ENCODE measurements at regions not wholly inside any gene's neighbourhood (a gene's known extent, or its start where the extent isn't known, plus 50 kb on each side); places are given as distances from the start of the nearest gene placed in this dataset.

- Histone ChIP-seq H3K9ac (ENCODE audit: low read depth, low read length) (no peak overlapping the region), H3K36me3 (ENCODE audit: insufficient read depth, low read length) (no peaks in the 10 kb centered on the region), H3K4me3 (ENCODE audit: low read depth in 1 of 2, low read length in 2 of 2) (no peak overlapping the region), H4K20me1 (ENCODE audit: insufficient read depth, low read length) (no peaks in the 10 kb centered on the region), H3K27ac (ENCODE audit: low read length) (no peak overlapping the region), H3K79me2 (ENCODE audit: insufficient read depth, low read length) (no peaks in the 10 kb centered on the region), H2AFZ (ENCODE audit: low read depth, low read length) (no peak overlapping the region), H3K4me1 (ENCODE audit: insufficient read depth, low read length) (no peaks in the 10 kb centered on the region), H3K27me3 (ENCODE audit: insufficient read depth, low read length, poor library complexity) (no peaks in the 10 kb centered on the region), H3K4me2 (ENCODE audit: insufficient read depth, low read length) (no peak overlapping the region), H3K9me3 (ENCODE audit: insufficient read depth, low read length, severe bottlenecking) (no peaks in the 10 kb centered on the region)
- DNase-seq (no peak), ATAC-seq (ENCODE audit: insufficient read depth, low read depth) (no peak)
- no peak for TF ChIP-seq EZH2 (IDR thresholded peaks at IDR 0.05; ENCODE audit: borderline replicate concordance, low read depth, low read length, severe bottlenecking)
- TF ChIP-seq, protein P1, sequence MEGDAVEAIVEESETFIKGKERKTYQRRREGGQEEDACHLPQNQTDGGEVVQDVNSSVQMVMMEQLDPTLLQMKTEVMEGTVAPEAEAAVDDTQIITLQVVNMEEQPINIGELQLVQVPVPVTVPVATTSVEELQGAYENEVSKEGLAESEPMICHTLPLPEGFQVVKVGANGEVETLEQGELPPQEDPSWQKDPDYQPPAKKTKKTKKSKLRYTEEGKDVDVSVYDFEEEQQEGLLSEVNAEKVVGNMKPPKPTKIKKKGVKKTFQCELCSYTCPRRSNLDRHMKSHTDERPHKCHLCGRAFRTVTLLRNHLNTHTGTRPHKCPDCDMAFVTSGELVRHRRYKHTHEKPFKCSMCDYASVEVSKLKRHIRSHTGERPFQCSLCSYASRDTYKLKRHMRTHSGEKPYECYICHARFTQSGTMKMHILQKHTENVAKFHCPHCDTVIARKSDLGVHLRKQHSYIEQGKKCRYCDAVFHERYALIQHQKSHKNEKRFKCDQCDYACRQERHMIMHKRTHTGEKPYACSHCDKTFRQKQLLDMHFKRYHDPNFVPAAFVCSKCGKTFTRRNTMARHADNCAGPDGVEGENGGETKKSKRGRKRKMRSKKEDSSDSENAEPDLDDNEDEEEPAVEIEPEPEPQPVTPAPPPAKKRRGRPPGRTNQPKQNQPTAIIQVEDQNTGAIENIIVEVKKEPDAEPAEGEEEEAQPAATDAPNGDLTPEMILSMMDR (IDR thresholded peaks at IDR 0.05; ENCODE audit: borderline replicate concordance, extremely low read depth, low read length, poor library complexity, severe bottlenecking), result no peak
Measured at GRCh38 chr1:189605226-189605625, 872.4 kb downstream of the BRINP3 start.

DNA sequence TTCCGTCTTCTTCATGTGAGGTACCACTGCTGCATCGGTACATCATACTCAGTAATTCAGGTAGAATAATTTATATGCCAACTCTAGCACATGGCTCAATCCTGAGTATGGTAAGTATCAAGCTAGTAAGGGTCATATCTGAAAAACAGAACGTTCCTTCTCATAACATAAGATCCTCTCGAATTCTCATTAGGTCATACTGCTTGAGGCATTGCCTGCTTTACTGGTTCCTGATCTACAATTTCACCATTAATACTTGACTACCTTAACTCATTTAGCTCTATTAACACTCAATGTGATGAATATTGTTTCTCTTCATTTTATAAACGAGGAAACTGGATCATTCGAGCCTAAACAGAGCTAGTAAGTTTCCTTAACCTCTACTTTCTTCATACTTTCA lies 871.6 kb downstream of the BRINP3 start:
- Histone ChIP-seq H3K4me2 (ENCODE audit: insufficient read depth, low read length) (no peak overlapping the region), H3K36me3 (ENCODE audit: insufficient read depth, low read length) (no peaks in the 10 kb centered on the region), H3K4me1 (ENCODE audit: insufficient read depth, low read length) (no peaks in the 10 kb centered on the region), H3K79me2 (ENCODE audit: insufficient read depth, low read length) (no peaks in the 10 kb centered on the region), H3K9ac (ENCODE audit: low read depth, low read length) (no peak overlapping the region), H3K27ac (ENCODE audit: low read length) (no peak overlapping the region), H3K4me3 (ENCODE audit: low read depth in 1 of 2, low read length in 2 of 2) (no peak overlapping the region), H3K9me3 (ENCODE audit: insufficient read depth, low read length, severe bottlenecking) (no peaks in the 10 kb centered on the region), H2AFZ (ENCODE audit: low read depth, low read length) (no peak overlapping the region), H4K20me1 (ENCODE audit: insufficient read depth, low read length) (no peaks in the 10 kb centered on the region), H3K27me3 (ENCODE audit: insufficient read depth, low read length, poor library complexity) (no peaks in the 10 kb centered on the region)
- DNase-seq (no peak), ATAC-seq (ENCODE audit: insufficient read depth, low read depth) (no peak)
- no peak for TF ChIP-seq EZH2 (IDR thresholded peaks at IDR 0.05; ENCODE audit: borderline replicate concordance, low read depth, low read length, severe bottlenecking)
- TF ChIP-seq, protein P1 (IDR thresholded peaks at IDR 0.05; ENCODE audit: borderline replicate concordance, extremely low read depth, low read length, poor library complexity, severe bottlenecking), result no peak

- no peak overlapping the region for H3K27ac ChIP-seq (ENCODE audit: low read length)
- no peak overlapping the region for H2AFZ ChIP-seq (ENCODE audit: low read depth, low read length)
- no peaks in the 10 kb centered on the region for H4K20me1 ChIP-seq (ENCODE audit: insufficient read depth, low read length)
- no peak for TF ChIP-seq EZH2 (IDR thresholded peaks at IDR 0.05; ENCODE audit: borderline replicate concordance, low read depth, low read length, severe bottlenecking)
- TF ChIP-seq, protein P1 (IDR thresholded peaks at IDR 0.05; ENCODE audit: borderline replicate concordance, extremely low read depth, low read length, poor library complexity, severe bottlenecking), result no peak
- no peaks in the 10 kb centered on the region for H3K36me3 ChIP-seq (ENCODE audit: insufficient read depth, low read length)
- H3K9me3 ChIP-seq (ENCODE audit: insufficient read depth, low read length, severe bottlenecking), result no peaks in the 10 kb centered on the region
- no peak overlapping the region for H3K9ac ChIP-seq (ENCODE audit: low read depth, low read length)
- H3K4me2 ChIP-seq (ENCODE audit: insufficient read depth, low read length), result no peak overlapping the region
- H3K4me1 ChIP-seq (ENCODE audit: insufficient read depth, low read length), result no peaks in the 10 kb centered on the region
- DNase-seq, result no peak
- H3K79me2 ChIP-seq (ENCODE audit: insufficient read depth, low read length), result no peaks in the 10 kb centered on the region
- H3K4me3 ChIP-seq (ENCODE audit: low read depth in 1 of 2, low read length in 2 of 2), result no peak overlapping the region
- ATAC-seq (ENCODE audit: insufficient read depth, low read depth), result no peak
- no peaks in the 10 kb centered on the region for H3K27me3 ChIP-seq (ENCODE audit: insufficient read depth, low read length, poor library complexity)
Measured at GRCh38 chr1:189606795-189607476, 870.7 kb downstream of the BRINP3 start.
